OCI-LY3 (cell line): ENCODE measurements at regions not wholly inside any gene's neighbourhood (a gene's known extent, or its start where the extent isn't known, plus 50 kb on each side); places are given as distances from the start of the nearest gene placed in this dataset.
"Not testable (repeated sequence)": the region's sequence is repeated elsewhere in the genome, so short reads cannot be mapped to it uniquely, and the experiment has no call there.

Experiments used
- H2AFZ ChIP-seq: fragments of 200-600, 300-600 bp; shearing (Covaris generic); 2 replicates; pipeline ENCODE4 v1.6.0; 2014; ENCODE audit warnings: antibody characterized with exemption, low read depth, low read length
- H3K27ac ChIP-seq: fragments of 200-600, 300-600 bp; sonication (generic); 2 replicates; pipeline ENCODE4 v1.5.1; 2014; ENCODE audit warnings: mild to moderate bottlenecking, low read length, moderate library complexity, mixed read lengths
- H3K27me3 ChIP-seq: fragments of 200-600, 300-600 bp; sonication (generic); 2 replicates; pipeline ENCODE4 v1.6.1; 2014; ENCODE audit warnings: low read depth, low read length, mixed read lengths
- H3K36me3 ChIP-seq: fragments of 200-600, 300-600 bp; sonication (generic); replicated peaks from 2 replicates; pipeline ENCODE3; 2014; ENCODE audit warnings: low read depth, low read length, mixed read lengths
- H3K4me1 ChIP-seq: fragments of 300-600, 200-600 bp; sonication (generic); 2 replicates; pipeline ENCODE4 v1.6.1; 2014; ENCODE audit warnings: low read length, mixed read lengths
- H3K4me2 ChIP-seq: fragments of 200-600, 300-600 bp; sonication (generic); 2 replicates; pipeline ENCODE4 v1.6.1; 2014; ENCODE audit warnings: low read length, mixed read lengths
- H3K4me3 ChIP-seq: fragments of 300-600, 200-600 bp; sonication (generic); 2 replicates; pipeline ENCODE4 v1.5.1; 2014; ENCODE audit warnings: antibody characterized with exemption, mild to moderate bottlenecking, low read length, moderate library complexity
- H3K79me2 ChIP-seq: fragments of 300-600, 200-600 bp; shearing (Covaris generic); 2 replicates; pipeline ENCODE4 v1.6.1; 2014; ENCODE audit warnings: mild to moderate bottlenecking, low read length, mixed read lengths
- H3K9ac ChIP-seq: fragments of 300-600, 200-600 bp; shearing (Covaris generic); 2 replicates; pipeline ENCODE4 v1.6.0; 2014; ENCODE audit warnings: mild to moderate bottlenecking, low read length, moderate library complexity
- H3K9me3 ChIP-seq: fragments of 200-600, 300-600 bp; shearing (Covaris generic); 2 replicates; pipeline ENCODE4 v1.6.1; 2014; ENCODE audit warnings: low read length, mixed read lengths; ENCODE audit not compliant: insufficient read depth
- H4K20me1 ChIP-seq: fragments of 200-600, 300-600 bp; sonication (generic); 2 replicates; pipeline ENCODE4 v1.6.1; 2016; ENCODE audit warnings: low read length, mixed read lengths; ENCODE audit not compliant: insufficient read depth
- CTCF ChIP-seq: fragments of 200-600, 300-600 bp; sonication (generic); IDR thresholded peaks from 2 replicates; pipeline ENCODE4 v1.5.1; 2014; ENCODE audit warnings: antibody characterized with exemption, low read length, low read depth
- EZH2phosphoT487 ChIP-seq: fragments of 200-600 bp; shearing (Covaris generic); IDR thresholded peaks from 2 replicates; pipeline ENCODE4 v1.6.1; 2018; ENCODE audit warnings: antibody characterized with exemption, mixed run types, low read depth

DNA sequence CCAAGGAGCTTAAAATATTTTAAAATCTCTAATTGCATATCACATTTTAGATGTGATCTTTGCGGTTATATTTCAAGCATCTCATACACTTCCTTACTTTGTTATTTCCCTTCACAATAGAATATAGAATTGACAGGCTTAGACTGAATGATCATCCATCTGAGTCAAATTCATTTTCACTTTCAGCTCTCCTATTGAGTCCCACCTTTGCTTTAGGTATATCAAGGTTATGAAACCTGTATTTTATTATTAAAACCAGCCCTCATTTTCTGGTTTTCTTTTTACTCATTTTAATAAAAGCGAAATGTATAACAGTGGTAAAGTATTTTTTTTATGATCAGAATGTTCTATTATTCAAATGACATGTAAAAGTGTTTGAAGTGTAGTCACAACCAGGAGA, 162.9 kb upstream of the KYNU start:
- H3K27ac ChIP-seq: no peak overlapping the region
- 0 out of 2 replicates have a peak, but pooled peaks cover 3% of the 10 kb centered on the region for H3K4me1 ChIP-seq
- H3K9ac ChIP-seq: no peak overlapping the region
- no peak overlapping the region for H3K4me2 ChIP-seq
- H3K79me2 ChIP-seq: no peaks in the 10 kb centered on the region
- no peaks in the 10 kb centered on the region for H3K9me3 ChIP-seq
- TF ChIP-seq CTCF (no peak), EZH2phosphoT487 (no peak)
- H3K27me3 ChIP-seq: no peaks in the 10 kb centered on the region
- H2AFZ ChIP-seq: no peak overlapping the region
- H3K36me3 ChIP-seq: no peaks in the 10 kb centered on the region
- H3K4me3 ChIP-seq: no peak overlapping the region
- H4K20me1 ChIP-seq: no peaks in the 10 kb centered on the region

- no peaks in the 10 kb centered on the region for H4K20me1 ChIP-seq
- no peak overlapping the region for H2AFZ ChIP-seq
- no peak overlapping the region for H3K27ac ChIP-seq
- H3K27me3 ChIP-seq: no peaks in the 10 kb centered on the region
- 0 out of 2 replicates have a peak, but pooled peaks cover 3% of the 10 kb centered on the region for H3K4me1 ChIP-seq
- H3K4me2 ChIP-seq: no peak overlapping the region
- TF ChIP-seq EZH2phosphoT487 (no peak), CTCF (no peak)
- H3K9ac ChIP-seq: no peak overlapping the region
- no peaks in the 10 kb centered on the region for H3K36me3 ChIP-seq
- no peak overlapping the region for H3K4me3 ChIP-seq
- H3K79me2 ChIP-seq: no peaks in the 10 kb centered on the region
- H3K9me3 ChIP-seq: no peaks in the 10 kb centered on the region
These were observed 167.1 kb upstream of the KYNU start for GRCh38 chr2:142710336-142710735.

GRCh38 chr2:142707318-142707717, 170.1 kb upstream of the KYNU start:
- H3K79me2 ChIP-seq: no peaks in the 10 kb centered on the region
- H3K4me2 ChIP-seq: no peak overlapping the region
- no peak overlapping the region for H3K27ac ChIP-seq
- no peak overlapping the region for H3K9ac ChIP-seq
- H3K4me1 ChIP-seq: no peaks in the 10 kb centered on the region
- H3K36me3 ChIP-seq: no peaks in the 10 kb centered on the region
- no peaks in the 10 kb centered on the region for H4K20me1 ChIP-seq
- no peak overlapping the region for H2AFZ ChIP-seq
- H3K9me3 ChIP-seq: no peaks in the 10 kb centered on the region
- H3K27me3 ChIP-seq: no peaks in the 10 kb centered on the region
- no peak overlapping the region for H3K4me3 ChIP-seq
- TF ChIP-seq EZH2phosphoT487 (no peak), CTCF (no peak)

- H3K9ac ChIP-seq, H3K4me1 ChIP-seq, H4K20me1 ChIP-seq, H3K4me3 ChIP-seq, H3K9me3 ChIP-seq, H3K36me3 ChIP-seq, H3K79me2 ChIP-seq, H2AFZ ChIP-seq, H3K27ac ChIP-seq, H3K27me3 ChIP-seq, H3K4me2 ChIP-seq: not testable (repeated sequence)
These were observed 175.1 kb upstream of the KYNU start for GRCh38 chr2:142702397-142702796.

- H3K9ac ChIP-seq, H3K9me3 ChIP-seq, H3K79me2 ChIP-seq, H3K27me3 ChIP-seq, H4K20me1 ChIP-seq, H2AFZ ChIP-seq, H3K27ac ChIP-seq, H3K4me1 ChIP-seq, H3K4me3 ChIP-seq, H3K36me3 ChIP-seq, H3K4me2 ChIP-seq: not testable (repeated sequence)
These were observed 181.9 kb upstream of the KYNU start for GRCh38 chr2:142695350-142696257.
